Stimulated activated memory B cell treated with anti-CD40 and anti-IgM and Interleukin-4, amounts not matched to agents 10 μg/mL and 1 μg/mL and 100 μg/mL, for 72 hours (primary cell): ENCODE measurements at regions not wholly inside any gene's neighbourhood (a gene's known extent, or its start where the extent isn't known, plus 50 kb on each side); places are given as distances from the start of the nearest gene placed in this dataset.

Experiments
- ATAC-seq: fragments of 150-1000 bp; cut with Tn5 transposase; 2 replicates; pipeline ENCODE4 v1.10.0; 2021
- H3K27ac Mint-ChIP-seq: one replicate; pipeline ENCODE4 v1.8.0; 2022; ENCODE audit warnings: mild to moderate bottlenecking, mixed read lengths
- H3K27me3 Mint-ChIP-seq: one replicate; pipeline ENCODE4 v1.8.0; 2022; ENCODE audit warnings: mixed read lengths
- H3K36me3 Mint-ChIP-seq: one replicate; pipeline ENCODE4 v1.8.0; 2022; ENCODE audit warnings: mixed read lengths
- H3K4me1 Mint-ChIP-seq: one replicate; pipeline ENCODE4 v1.8.0; 2022; ENCODE audit warnings: mixed read lengths
- H3K4me3 Mint-ChIP-seq: one replicate; pipeline ENCODE4 v1.8.0; 2022; ENCODE audit warnings: mild to moderate bottlenecking, moderate library complexity, mixed read lengths
- H3K9me3 Mint-ChIP-seq: one replicate; pipeline ENCODE4 v1.8.0; 2022; ENCODE audit warnings: mixed read lengths

DNA sequence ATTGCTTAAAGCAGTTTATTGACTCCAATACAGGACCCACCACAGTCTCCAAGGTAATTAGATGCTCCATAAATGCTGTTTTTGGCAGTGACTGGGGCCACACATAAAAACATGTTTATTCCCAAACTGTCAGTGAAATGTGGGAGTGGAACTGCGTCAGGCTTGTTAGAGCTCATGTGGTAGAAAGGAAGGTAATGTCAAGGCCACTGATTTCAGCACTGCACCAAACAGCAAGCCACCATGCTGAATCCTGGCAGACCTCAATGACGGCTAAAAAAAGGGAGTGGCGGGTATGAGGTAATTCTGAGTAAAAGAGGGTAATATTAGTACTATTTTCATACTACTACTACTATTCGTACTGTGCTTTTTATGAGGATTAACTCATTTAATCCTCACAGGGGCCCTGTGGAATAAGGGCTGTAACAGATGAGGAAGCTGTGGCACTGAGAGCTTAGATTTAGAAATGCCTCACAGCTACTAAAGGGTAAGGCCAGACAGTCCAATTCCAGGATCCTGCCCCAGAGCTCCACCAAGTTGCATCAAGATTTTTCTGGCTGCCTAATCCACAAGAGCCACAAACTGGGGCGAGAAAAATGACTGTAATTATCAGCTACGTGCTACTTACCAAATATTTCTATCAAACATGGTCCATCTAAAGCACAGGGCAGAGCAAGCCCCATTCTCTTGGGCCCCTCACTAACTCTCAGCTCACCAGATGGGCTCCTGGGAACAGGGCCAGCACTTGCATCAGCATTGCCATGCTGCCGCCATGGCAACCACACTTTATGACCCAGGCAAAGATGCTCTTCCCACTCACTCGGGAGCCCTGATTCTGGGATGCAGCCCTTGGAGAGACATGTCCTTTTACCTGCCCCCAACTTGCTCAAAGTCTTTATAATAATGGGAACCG, 83.6 kb upstream of the SPATA12 start:
- Mint-ChIP-seq H3K36me3 (no peaks in the 10 kb centered on the region), H3K27me3 (no peaks in the 10 kb centered on the region), H3K27ac (no peak overlapping the region), H3K4me3 (no peak overlapping the region), H3K9me3 (no peaks in the 10 kb centered on the region), H3K4me1 (no peaks in the 10 kb centered on the region)
- ATAC-seq, result no peak

DNA sequence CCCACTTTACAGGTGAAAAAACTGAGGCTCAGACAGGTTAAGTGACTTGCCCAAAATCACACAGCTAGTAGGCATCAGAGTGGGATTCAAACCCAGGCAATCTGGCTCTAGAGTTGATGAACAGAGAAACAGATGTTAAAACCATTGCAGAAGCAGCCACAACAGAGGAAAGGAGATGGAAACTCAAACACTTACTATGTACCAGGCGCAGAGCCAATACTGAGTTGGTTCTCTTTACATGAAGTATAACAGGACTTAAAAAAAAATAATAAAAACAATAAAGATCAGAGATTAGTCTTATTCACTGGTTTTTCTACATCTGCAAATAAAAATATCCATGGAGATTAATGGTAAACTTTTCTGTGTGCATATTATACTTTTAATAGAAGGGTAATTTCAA, 84.9 kb upstream of the SPATA12 start:
- Mint-ChIP-seq H3K27me3 (no peaks in the 10 kb centered on the region), H3K4me3 (no peak overlapping the region), H3K9me3 (no peaks in the 10 kb centered on the region), H3K36me3 (no peaks in the 10 kb centered on the region), H3K4me1 (peaks cover 5% of the 10 kb centered on the region), H3K27ac (no peak overlapping the region)
- no peak for ATAC-seq

DNA sequence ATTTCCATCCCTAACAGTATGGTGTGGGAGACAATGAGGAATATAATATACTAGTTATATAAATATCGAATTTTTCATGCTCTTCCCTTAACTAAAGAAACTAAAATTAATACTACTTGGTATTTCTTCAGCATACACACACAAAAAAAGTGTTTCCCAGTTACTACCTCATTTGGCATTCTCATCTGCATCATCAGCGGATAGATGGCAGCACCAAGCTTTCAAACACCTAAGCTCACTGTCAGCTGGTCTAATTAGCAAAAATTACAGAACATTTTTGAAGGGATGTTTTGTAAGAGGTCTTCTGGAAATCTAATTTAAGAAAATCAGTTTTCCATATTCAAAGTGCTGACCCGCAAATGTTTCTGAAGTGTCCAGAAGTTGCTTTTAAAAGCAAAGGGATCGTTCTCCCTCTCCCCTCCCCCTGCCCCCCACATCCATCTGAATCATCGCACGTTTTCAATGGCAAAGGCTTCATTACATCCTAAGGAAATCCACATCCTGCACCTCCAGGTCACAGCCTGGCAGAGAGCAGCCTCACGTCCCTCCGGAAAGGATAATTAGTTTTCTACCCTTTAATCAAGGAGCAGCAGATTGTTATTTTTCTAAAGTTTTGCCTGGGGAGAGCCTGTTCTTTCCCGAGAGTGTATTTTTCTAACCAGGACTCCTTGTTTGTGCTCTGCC, 86.1 kb upstream of the SPATA12 start:
- Mint-ChIP-seq H3K4me3 (no peak overlapping the region), H3K4me1 (peaks cover 16% of the 10 kb centered on the region), H3K9me3 (no peaks in the 10 kb centered on the region), H3K27me3 (no peaks in the 10 kb centered on the region), H3K36me3 (no peaks in the 10 kb centered on the region), H3K27ac (no peak overlapping the region)
- no peak for ATAC-seq

DNA sequence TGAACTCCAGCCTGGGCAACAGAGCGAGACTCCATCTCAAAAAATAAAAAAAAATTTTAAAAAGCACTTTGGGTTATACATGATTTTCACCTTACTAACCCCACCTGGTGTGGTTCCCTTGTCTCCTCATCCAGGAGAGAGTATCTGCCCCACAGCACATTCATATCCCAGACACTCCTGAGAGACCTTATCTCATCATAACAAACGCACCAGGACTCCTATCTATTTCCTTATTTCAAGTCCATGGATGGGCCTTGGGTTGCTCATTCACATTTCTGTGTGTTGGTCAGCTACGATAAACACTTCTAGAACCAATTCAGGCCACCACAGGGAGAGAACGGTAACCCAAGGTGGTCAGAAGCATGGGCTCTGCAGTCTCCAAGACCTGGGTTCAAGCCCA, 88.6 kb upstream of the SPATA12 start:
- no peak overlapping the region for H3K27ac Mint-ChIP-seq
- H3K4me1 Mint-ChIP-seq, result peaks cover 19% of the 10 kb centered on the region
- H3K9me3 Mint-ChIP-seq, result no peaks in the 10 kb centered on the region
- H3K4me3 Mint-ChIP-seq, result no peak overlapping the region
- no peak for ATAC-seq
- H3K27me3 Mint-ChIP-seq, result no peaks in the 10 kb centered on the region
- no peaks in the 10 kb centered on the region for H3K36me3 Mint-ChIP-seq

DNA sequence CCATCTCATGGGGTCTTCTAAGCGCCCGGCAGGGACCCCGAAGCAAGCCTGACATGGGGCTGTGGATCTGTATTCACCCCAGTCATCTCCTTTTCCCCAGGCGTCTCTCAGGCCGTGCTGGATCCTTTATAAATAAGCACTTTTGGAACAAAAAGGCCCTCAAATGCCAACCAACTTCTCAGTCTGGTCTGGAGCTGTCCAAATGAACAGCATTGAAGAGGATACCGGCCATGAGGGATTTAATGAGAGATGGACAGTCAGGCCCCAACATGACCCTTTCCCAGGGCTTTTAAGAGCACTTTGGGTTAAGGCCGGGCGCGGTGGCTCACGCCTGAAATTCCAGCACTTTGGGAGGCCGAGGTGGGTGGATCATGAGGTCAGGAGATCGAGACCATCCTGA, 89.2 kb upstream of the SPATA12 start:
- H3K4me3 Mint-ChIP-seq, result no peak overlapping the region
- ATAC-seq, result no peak
- H3K4me1 Mint-ChIP-seq, result peaks cover 19% of the 10 kb centered on the region
- peak overlapping the region; percentile 47 for H3K27ac Mint-ChIP-seq
- H3K9me3 Mint-ChIP-seq, result no peaks in the 10 kb centered on the region
- no peaks in the 10 kb centered on the region for H3K27me3 Mint-ChIP-seq
- no peaks in the 10 kb centered on the region for H3K36me3 Mint-ChIP-seq

DNA sequence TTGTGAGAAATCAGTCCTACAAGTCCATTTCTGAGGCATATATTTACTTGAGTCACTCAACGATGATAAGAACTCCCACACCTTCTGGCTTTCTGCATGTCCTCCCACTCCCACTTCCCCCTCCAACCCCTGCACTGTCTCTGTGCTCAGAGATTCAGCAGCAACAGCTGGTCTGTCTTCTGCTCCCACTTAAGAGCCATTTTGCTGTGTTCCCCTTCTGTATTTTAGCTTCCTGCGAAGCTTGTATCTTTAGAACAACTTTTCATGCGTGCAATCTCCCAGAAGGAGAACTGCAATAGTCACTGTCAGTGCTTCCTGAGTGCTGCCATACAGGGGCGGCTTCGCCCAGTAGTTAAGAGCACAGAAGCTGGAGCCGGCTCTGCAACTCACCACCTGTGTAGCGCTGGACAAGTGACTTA, 90.0 kb upstream of the SPATA12 start:
- Mint-ChIP-seq H3K36me3 (no peaks in the 10 kb centered on the region), H3K4me3 (no peak overlapping the region), H3K27me3 (no peaks in the 10 kb centered on the region), H3K9me3 (no peaks in the 10 kb centered on the region), H3K27ac (peak overlapping the region; percentile 47), H3K4me1 (peaks cover 19% of the 10 kb centered on the region)
- ATAC-seq, result peak; percentile 86

DNA sequence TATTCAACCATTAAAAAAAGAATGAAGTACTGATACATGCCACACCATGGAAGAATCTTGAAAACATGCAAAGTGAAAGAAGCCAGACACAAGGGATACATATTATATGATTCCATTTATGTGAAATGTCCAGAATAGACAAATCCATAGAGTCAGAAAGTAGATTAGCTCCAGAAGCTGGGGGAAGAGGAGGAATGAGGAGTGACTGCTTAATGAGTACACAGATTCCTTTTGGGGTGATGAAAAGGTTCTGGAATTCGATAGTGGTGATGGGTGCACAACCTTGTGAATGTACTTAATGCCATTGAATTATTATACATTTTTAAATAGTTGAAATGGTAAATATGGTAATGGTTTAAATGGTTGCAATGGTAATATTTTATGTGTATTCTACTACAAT, 90.6 kb upstream of the SPATA12 start:
- H3K9me3 Mint-ChIP-seq, result no peaks in the 10 kb centered on the region
- H3K4me1 Mint-ChIP-seq, result peaks cover 19% of the 10 kb centered on the region
- H3K36me3 Mint-ChIP-seq, result no peaks in the 10 kb centered on the region
- H3K27ac Mint-ChIP-seq, result no peak overlapping the region
- no peak overlapping the region for H3K4me3 Mint-ChIP-seq
- H3K27me3 Mint-ChIP-seq, result no peaks in the 10 kb centered on the region
- ATAC-seq, result no peak

DNA sequence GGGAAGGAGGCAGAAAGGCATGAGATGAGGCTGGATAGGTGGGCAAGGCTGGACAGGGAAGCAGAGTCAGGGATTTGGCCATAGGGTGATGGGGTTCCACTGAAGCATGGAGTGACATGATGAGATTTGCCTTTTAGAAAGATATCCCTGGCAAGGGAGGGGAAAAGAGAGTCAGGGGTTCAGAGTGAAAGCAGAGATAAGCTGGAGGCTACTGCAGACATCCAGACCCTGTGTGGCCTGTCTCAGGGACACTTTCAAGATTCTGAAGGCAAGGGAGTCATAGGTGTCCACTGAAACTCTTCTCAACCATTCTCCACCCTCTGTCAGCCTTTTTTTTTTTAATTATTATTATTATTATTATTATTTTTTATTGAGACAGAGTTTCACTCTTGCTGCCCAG, 94.0 kb upstream of the SPATA12 start:
- Mint-ChIP-seq H3K27me3 (no peaks in the 10 kb centered on the region), H3K4me1 (peaks cover 19% of the 10 kb centered on the region), H3K4me3 (no peak overlapping the region), H3K36me3 (no peaks in the 10 kb centered on the region), H3K9me3 (peaks cover 4% of the 10 kb centered on the region), H3K27ac (no peak overlapping the region)
- no peak for ATAC-seq

DNA sequence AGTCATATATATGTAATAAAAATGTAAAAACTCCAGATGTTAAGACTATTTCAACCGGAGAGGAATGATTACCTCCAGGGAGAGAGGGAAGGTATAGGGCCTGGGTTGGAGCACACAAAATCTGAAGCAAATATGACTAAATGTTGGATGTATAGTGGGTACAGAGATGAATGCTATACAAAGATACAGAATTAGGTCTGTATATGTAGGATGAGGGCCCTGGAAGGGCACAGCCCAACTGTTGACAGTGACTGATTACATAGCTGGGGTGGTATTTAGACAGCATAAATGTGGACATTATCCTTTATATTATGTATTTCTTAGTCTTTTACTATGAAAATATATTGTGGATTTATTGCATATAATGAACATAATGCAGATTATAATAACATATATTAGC, 94.4 kb upstream of the SPATA12 start:
- Mint-ChIP-seq H3K9me3 (peaks cover 4% of the 10 kb centered on the region), H3K4me1 (peaks cover 19% of the 10 kb centered on the region), H3K36me3 (no peaks in the 10 kb centered on the region), H3K4me3 (no peak overlapping the region), H3K27ac (no peak overlapping the region), H3K27me3 (no peaks in the 10 kb centered on the region)
- ATAC-seq, result no peak

DNA sequence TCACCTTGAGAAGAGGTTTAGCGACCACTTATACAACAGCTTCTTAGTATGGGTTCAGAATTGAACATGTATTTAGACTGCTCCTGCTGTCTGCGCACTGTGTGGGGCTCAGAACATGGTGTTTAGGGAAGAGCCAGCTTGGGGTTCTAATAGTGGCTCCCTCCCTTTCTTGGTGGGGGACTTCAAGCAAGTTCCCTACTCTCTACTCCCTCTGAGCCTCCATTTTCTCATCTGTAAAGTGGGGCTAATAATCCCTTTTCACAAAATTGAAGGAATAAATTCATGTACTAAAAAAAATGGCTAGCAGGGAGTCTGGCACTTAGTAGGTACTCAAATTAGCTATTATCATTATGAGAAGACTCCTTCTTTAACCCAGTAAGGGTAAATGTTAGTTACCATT, 97.5 kb upstream of the SPATA12 start:
- no peak overlapping the region for H3K27ac Mint-ChIP-seq
- H3K4me3 Mint-ChIP-seq, result no peak overlapping the region
- H3K27me3 Mint-ChIP-seq, result no peaks in the 10 kb centered on the region
- no peaks in the 10 kb centered on the region for H3K36me3 Mint-ChIP-seq
- peaks cover 4% of the 10 kb centered on the region for H3K9me3 Mint-ChIP-seq
- ATAC-seq, result no peak
- peaks cover 27% of the 10 kb centered on the region for H3K4me1 Mint-ChIP-seq

DNA sequence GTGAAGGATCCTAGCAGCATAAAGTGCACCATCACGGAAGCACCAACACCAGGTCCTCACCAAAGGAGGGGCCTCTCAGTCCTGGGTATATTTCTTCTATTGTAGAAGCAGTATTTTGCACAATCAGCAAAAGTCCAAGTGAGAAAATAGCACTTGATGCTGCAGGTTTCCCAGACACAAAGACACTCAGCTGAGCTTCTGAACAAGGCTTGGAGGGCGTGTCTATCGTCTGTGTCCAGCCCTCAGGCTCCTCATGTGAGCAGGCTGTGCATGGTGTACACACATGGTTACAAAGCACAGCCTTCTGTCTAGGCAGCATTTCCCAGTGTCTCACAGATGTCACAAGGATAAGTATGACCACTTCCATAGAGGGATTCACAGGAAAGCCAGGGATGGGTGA, 98.3 kb upstream of the SPATA12 start:
- Mint-ChIP-seq H3K36me3 (no peaks in the 10 kb centered on the region), H3K27ac (no peak overlapping the region), H3K4me3 (no peak overlapping the region)

DNA sequence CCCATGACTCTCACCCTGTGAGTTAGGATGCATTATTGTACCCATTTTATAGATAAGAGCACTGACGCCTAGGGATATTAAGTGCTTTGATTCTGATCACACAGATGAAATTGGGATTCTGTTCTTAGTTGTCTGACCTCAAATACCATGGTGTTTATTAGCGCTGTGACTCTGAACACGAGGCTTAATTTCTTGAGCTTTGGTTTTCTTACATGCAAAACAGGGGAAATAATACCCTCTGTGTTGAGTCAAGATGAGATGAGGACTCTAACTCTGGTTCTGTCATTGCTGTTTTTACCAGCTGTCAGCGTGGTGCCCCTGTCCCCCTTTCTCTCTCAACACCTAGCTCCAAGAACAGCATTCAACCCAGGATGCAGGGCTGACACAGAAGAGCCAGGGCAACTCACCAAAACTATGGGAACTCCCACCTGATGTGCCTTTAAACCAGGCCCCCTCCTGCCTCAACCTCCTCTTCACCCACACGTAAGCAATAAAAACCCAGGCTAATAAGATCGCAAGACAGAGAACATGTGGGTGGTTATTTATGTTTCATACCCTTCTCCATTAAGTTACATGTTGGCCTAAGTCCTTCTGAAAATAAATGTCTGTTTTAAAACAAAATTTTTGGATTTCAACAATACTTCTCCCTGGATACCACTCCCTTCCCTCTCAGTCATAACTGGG, 100.1 kb upstream of the SPATA12 start:
- Mint-ChIP-seq H3K4me3 (peak overlapping the region; percentile 6), H3K27ac (peak overlapping the region; percentile 40)

More for the DNA sequence above, 98.3 kb upstream of the SPATA12 start:
- H3K27me3 Mint-ChIP-seq, result no peaks in the 10 kb centered on the region
- H3K9me3 Mint-ChIP-seq, result peaks cover 4% of the 10 kb centered on the region
- peaks cover 27% of the 10 kb centered on the region for H3K4me1 Mint-ChIP-seq
- ATAC-seq, result no peak

DNA sequence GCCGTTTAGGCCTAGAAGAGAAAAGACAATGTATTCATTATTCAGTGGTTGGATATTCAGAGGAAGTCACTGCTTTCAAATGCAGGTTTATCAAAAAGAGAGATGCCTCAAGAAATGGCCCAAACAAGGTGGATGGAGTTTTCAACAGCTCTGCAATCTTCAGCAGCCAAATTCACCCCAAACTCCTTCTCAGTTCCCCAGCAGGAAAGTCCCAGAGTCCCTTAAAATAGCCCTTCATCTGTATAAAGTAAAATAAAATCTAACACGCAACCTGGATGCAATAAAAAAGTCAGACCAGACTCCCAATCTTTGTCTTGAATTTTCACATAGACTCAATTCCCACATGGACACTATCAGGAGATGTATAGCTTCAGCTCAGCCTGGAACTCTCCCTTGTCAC, 101.6 kb upstream of the SPATA12 start:
- Mint-ChIP-seq H3K27ac (peak overlapping the region; percentile 63), H3K4me1 (peaks cover 27% of the 10 kb centered on the region), H3K36me3 (no peaks in the 10 kb centered on the region), H3K9me3 (no peaks in the 10 kb centered on the region), H3K4me3 (no peak overlapping the region), H3K27me3 (no peaks in the 10 kb centered on the region)
- no peak for ATAC-seq

More for the DNA sequence above, 100.1 kb upstream of the SPATA12 start:
- H3K4me1 Mint-ChIP-seq, result peaks cover 27% of the 10 kb centered on the region
- H3K27me3 Mint-ChIP-seq, result no peaks in the 10 kb centered on the region
- no peaks in the 10 kb centered on the region for H3K36me3 Mint-ChIP-seq
- H3K9me3 Mint-ChIP-seq, result peaks cover 4% of the 10 kb centered on the region
- ATAC-seq, result peak; percentile 82

DNA sequence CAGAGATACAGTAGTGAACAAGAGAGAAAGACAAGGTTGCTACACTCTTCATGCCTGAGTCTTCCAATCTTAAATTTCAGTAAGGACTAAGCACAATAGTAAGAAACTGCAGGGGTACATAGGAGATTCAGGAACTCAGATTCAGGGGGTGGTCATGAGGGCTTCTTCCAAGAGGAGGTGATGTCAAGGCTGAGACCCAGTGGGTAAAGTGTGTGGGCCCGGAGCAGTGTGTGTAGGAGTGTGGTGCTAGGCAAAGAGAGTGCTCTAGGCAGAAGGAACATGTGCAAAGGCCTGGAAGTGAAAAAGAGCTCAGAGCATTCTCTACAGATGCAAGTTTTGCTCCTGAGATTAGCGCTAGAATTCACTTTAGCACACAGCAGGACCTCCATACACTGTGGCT, 102.9 kb upstream of the SPATA12 start:
- Mint-ChIP-seq H3K4me1 (peaks cover 27% of the 10 kb centered on the region), H3K36me3 (no peaks in the 10 kb centered on the region), H3K27me3 (no peaks in the 10 kb centered on the region), H3K27ac (no peak overlapping the region), H3K9me3 (no peaks in the 10 kb centered on the region), H3K4me3 (no peak overlapping the region)
- ATAC-seq, result no peak

DNA sequence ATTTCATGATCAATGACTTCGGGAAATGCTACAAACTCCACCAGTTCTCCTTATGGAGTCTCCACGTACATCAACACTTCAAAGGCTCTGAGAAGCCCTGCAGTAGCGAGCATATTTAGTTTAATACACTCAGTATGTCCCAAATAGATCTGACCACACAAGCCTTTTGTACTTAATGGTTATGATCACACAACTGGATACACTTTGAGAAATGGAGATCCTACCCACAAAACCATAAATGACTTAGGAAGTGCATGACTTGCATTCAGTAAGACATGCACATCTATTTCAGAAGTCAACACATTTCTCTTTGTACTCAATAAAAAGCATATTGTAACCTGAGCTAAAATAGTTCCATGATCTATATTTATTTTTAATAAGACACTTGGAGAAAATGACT, 103.6 kb upstream of the SPATA12 start:
- Mint-ChIP-seq H3K4me1 (peaks cover 27% of the 10 kb centered on the region), H3K27ac (no peak overlapping the region), H3K9me3 (no peaks in the 10 kb centered on the region), H3K36me3 (no peaks in the 10 kb centered on the region), H3K27me3 (no peaks in the 10 kb centered on the region), H3K4me3 (no peak overlapping the region)
- ATAC-seq, result no peak
